ENCODE measurements at regions not wholly inside any gene's neighbourhood (a gene's known extent, or its start where the extent isn't known, plus 50 kb on each side); places are given as distances from the start of the nearest gene placed in this dataset.

GRCh38 chr17:77020973-77021372, 119.8 kb upstream of the SEC14L1 start:
- no peak for TF ChIP-seq BHLHE40 (IDR thresholded peaks at IDR 0.05; ENCODE audit: low read depth, low read length)
- TF ChIP-seq CTCF (conservative IDR thresholded peaks at IDR 0.05; ENCODE audit: low read depth, low read length), result no peak
- no peak for TF ChIP-seq CEBPB (IDR thresholded peaks at IDR 0.05; ENCODE audit: low read depth, low read length)
- no peak for TF ChIP-seq MXI1 (IDR thresholded peaks at IDR 0.05; ENCODE audit: borderline replicate concordance, low read depth, low read length)
- no peak for TF ChIP-seq RAD21 (IDR thresholded peaks at IDR 0.05; ENCODE audit: low read length)

All from IMR-90 (cell line).